ENCODE measurements at regions not wholly inside any gene's neighbourhood (a gene's known extent, or its start where the extent isn't known, plus 50 kb on each side); places are given as distances from the start of the nearest gene placed in this dataset.
A peak's percentile ranks its signal among the peaks of the same experiment; 100 is the strongest.
"Not testable (repeated sequence)": the region's sequence is repeated elsewhere in the genome, so short reads cannot be mapped to it uniquely, and the experiment has no call there.

GRCh38 chr21:28025111-28025510 lies 967.6 kb downstream of the LTN1 start:
- intact Hi-C loops (cut with DNase I; ENCODE audit: low total_unique reads): no loop called here
- Histone ChIP-seq H3K9me3 (peaks cover 0 to 8% (median 2%) of the 10 kb centered on the region in 4 donors), H3K4me3 (no peak overlapping the region), H3K27me3 (no peaks in the 10 kb centered on the region), H3K27ac (no peak overlapping the region), H3K4me1 (no peaks in the 10 kb centered on the region), H3K36me3 (no peaks in the 10 kb centered on the region)
- TF ChIP-seq EP300 (IDR thresholded peaks at IDR 0.05): no peak
- TF ChIP-seq POLR2AphosphoS5 (IDR thresholded peaks at IDR 0.05): no peak
- TF ChIP-seq, protein P1, sequence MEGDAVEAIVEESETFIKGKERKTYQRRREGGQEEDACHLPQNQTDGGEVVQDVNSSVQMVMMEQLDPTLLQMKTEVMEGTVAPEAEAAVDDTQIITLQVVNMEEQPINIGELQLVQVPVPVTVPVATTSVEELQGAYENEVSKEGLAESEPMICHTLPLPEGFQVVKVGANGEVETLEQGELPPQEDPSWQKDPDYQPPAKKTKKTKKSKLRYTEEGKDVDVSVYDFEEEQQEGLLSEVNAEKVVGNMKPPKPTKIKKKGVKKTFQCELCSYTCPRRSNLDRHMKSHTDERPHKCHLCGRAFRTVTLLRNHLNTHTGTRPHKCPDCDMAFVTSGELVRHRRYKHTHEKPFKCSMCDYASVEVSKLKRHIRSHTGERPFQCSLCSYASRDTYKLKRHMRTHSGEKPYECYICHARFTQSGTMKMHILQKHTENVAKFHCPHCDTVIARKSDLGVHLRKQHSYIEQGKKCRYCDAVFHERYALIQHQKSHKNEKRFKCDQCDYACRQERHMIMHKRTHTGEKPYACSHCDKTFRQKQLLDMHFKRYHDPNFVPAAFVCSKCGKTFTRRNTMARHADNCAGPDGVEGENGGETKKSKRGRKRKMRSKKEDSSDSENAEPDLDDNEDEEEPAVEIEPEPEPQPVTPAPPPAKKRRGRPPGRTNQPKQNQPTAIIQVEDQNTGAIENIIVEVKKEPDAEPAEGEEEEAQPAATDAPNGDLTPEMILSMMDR (IDR thresholded peaks at IDR 0.05): no peak
- TF ChIP-seq POLR2A (IDR thresholded peaks at IDR 0.05): no peak
- no peak for DNase-seq
- WGBS, 5 donors: 94 to 100% (median 96%) methylated on average over 1 of the region's 1 CpG

- no peaks in the 10 kb centered on the region for H3K9me3 ChIP-seq
- H3K4me3 ChIP-seq: no peak overlapping the region
- H3K4me1 ChIP-seq: no peaks in the 10 kb centered on the region
- 64 to 79% (median 70%) methylated on average over 10 to 15 of the region's 15 CpGs for WGBS, 5 donors
- H3K36me3 ChIP-seq: no peaks in the 10 kb centered on the region
- intact Hi-C loops (cut with DNase I; ENCODE audit: low total_unique reads): no loop called here
- no peaks in the 10 kb centered on the region for H3K27me3 ChIP-seq
- no peak for TF ChIP-seq POLR2A (IDR thresholded peaks at IDR 0.05)
- TF ChIP-seq, protein P1 (IDR thresholded peaks at IDR 0.05): peak in 1 of 7 experiments; percentile 13
- no peak overlapping the region for H3K27ac ChIP-seq
- no peak for DNase-seq
These were observed 973.7 kb downstream of the LTN1 start for GRCh38 chr21:28018741-28019669.

- H3K9me3 ChIP-seq: no peaks in the 10 kb centered on the region
- WGBS, 5 donors: 85 to 94% (median 92%) methylated on average over 9 of the region's 9 CpGs
- no peaks in the 10 kb centered on the region for H3K36me3 ChIP-seq
- intact Hi-C loops (cut with DNase I; ENCODE audit: low total_unique reads): no loop called here
- no peak overlapping the region for H3K27ac ChIP-seq
- TF ChIP-seq EP300 (IDR thresholded peaks at IDR 0.05): no peak
- H3K4me1 ChIP-seq: peaks cover 0 to 3% (median 0%) of the 10 kb centered on the region in 4 donors
- H3K4me3 ChIP-seq: no peak overlapping the region
- no peak for DNase-seq
- no peaks in the 10 kb centered on the region for H3K27me3 ChIP-seq
These were observed 974.5 kb downstream of the LTN1 start for GRCh38 chr21:28018213-28018612.

GRCh38 chr21:28016571-28016970 lies 976.1 kb downstream of the LTN1 start:
- 86 to 100% (median 95%) methylated on average over 1 of the region's 1 CpG for WGBS, 5 donors
- no peak for TF ChIP-seq POLR2AphosphoS5 (IDR thresholded peaks at IDR 0.05)
- TF ChIP-seq POLR2A (IDR thresholded peaks at IDR 0.05): no peak
- TF ChIP-seq EP300 (IDR thresholded peaks at IDR 0.05): no peak
- TF ChIP-seq, protein P1 (IDR thresholded peaks at IDR 0.05): no peak
- Histone ChIP-seq H3K36me3 (no peaks in the 10 kb centered on the region), H3K27ac (no peak overlapping the region), H3K27me3 (no peaks in the 10 kb centered on the region), H3K4me1 (peaks cover 0 to 9% (median 0%) of the 10 kb centered on the region in 4 donors), H3K9me3 (no peaks in the 10 kb centered on the region), H3K4me3 (no peak overlapping the region)
- intact Hi-C loops (cut with DNase I; ENCODE audit: low total_unique reads): no loop called here
- no peak for DNase-seq

DNA sequence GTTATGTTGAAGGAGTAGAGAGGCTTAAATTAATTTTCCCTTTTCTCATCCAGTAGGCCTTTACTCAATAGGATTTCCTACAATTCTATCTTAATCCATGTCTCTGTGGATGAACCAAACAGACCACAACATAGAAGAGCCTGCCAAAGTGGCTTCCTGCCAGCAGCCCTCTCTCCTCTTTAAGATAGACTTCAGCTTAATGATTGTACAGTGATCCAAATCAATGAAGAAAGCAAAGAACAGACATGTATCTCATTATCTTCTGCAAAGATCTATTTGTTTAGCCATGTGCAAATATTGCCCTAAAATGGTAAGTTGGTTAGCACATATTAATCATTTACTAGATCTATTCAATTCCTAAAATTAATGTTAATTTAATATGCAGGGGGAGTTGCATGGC lies 979.6 kb downstream of the LTN1 start:
- H3K4me1 ChIP-seq; intact Hi-C loops (cut with DNase I; ENCODE audit: low total_unique reads); H3K36me3 ChIP-seq; H3K4me3 ChIP-seq; DNase-seq; H3K27ac ChIP-seq; H3K9me3 ChIP-seq; H3K27me3 ChIP-seq: not testable (repeated sequence)

- H3K36me3 ChIP-seq; H3K4me3 ChIP-seq; H3K27ac ChIP-seq; DNase-seq; H3K9me3 ChIP-seq; intact Hi-C loops (cut with DNase I; ENCODE audit: low total_unique reads); H3K4me1 ChIP-seq; H3K27me3 ChIP-seq: not testable (repeated sequence)
- 8 to 37% (median 21%) methylated on average over 2 of the region's 2 CpGs for WGBS, 5 donors
These were observed 980.7 kb downstream of the LTN1 start for GRCh38 chr21:28011970-28012369.

GRCh38 chr21:28008245-28008644 lies 984.4 kb downstream of the LTN1 start:
- intact Hi-C loops (cut with DNase I; ENCODE audit: low total_unique reads): not testable (repeated sequence)

GRCh38 chr21:28003627-28004026 lies 989.0 kb downstream of the LTN1 start:
- H3K9me3 ChIP-seq; intact Hi-C loops (cut with DNase I; ENCODE audit: low total_unique reads); H3K27ac ChIP-seq; H3K27me3 ChIP-seq; H3K4me3 ChIP-seq; H3K36me3 ChIP-seq; DNase-seq; H3K4me1 ChIP-seq: not testable (repeated sequence)
- WGBS, 5 donors: 90 to 98% (median 96%) methylated on average over 2 of the region's 2 CpGs

More at GRCh38 chr21:28008245-28008644, 984.4 kb downstream of the LTN1 start:
- not testable (repeated sequence) for H3K4me3 ChIP-seq, DNase-seq, H3K9me3 ChIP-seq, H3K27ac ChIP-seq, H3K4me1 ChIP-seq, H3K27me3 ChIP-seq, H3K36me3 ChIP-seq
- WGBS, 5 donors: 76 to 90% (median 84%) methylated on average over 3 of the region's 3 CpGs
